HG03139 (cell line): ENCODE measurements at regions not wholly inside any gene's neighbourhood (a gene's known extent, or its start where the extent isn't known, plus 50 kb on each side); places are given as distances from the start of the nearest gene placed in this dataset.
"Not testable (repeated sequence)": the region's sequence is repeated elsewhere in the genome, so short reads cannot be mapped to it uniquely, and the experiment has no call there.

Experiments
- ATAC-seq: cut with Tn5 transposase; IDR thresholded peaks from one replicate; pipeline ENCODE4 v1.9.1; 2021; ENCODE audit not compliant: unreplicated experiment

DNA sequence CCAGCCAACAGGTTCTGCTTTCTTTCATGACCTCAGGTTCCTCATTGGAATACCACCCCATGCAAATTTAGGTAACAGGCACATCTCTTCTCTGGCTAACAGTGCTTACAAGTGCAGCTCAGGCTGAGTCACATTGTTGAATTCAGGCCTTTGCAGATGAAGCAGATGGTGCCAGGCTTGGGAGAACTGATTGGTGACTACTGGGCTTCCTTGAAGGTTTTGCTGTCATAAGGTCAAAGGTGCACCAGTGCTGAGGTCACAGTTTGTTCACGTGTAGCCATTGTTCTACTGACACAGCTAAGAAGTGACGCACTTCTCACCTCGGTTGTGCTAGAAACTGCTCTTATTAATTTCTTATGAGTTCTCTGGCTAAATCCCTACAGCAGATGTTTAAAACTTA lies 128.6 kb upstream of the BMPER start:
- no peak for ATAC-seq

GRCh38 chr7:33778195-33778594 lies 127.1 kb upstream of the BMPER start:
- no peak for ATAC-seq

DNA sequence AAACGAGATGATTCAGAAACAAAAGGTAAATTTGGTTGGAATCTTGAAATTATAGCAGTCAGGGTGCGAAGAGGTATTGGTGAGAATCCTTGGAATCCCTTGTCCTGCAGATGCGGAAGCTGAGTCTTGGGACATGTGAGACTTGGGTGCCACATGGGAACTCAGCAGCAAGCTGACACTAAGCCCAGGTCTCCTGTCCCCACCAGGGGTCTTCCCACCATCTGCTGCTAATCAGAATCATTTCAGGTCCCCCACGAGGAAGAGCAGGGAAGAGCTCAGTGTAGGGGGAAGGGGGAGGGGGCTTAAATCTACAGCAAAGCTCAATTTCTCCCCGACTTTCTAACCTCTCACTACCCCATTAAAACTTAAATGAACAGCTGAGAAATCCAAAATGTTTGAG lies 126.1 kb upstream of the BMPER start:
- ATAC-seq, result no peak

DNA sequence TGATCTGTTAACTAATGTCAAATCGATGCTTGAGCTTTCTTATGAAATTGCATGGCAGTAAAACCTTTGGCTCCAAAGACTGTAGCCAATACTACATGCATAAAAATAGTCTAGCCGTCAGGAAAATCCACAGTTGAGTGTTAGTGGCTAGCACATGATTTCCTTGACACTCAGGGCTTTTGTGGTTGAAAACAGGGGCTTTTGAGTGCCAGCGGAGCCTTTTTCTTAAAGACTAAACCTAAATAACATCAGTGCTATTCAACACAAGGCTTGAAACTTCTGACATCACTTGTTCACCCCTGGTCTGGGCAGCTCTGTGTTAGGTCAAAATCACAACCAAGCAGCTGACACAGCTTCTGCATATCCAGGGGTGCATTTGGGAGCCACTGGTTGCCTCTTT lies 124.2 kb upstream of the BMPER start:
- no peak for ATAC-seq

DNA sequence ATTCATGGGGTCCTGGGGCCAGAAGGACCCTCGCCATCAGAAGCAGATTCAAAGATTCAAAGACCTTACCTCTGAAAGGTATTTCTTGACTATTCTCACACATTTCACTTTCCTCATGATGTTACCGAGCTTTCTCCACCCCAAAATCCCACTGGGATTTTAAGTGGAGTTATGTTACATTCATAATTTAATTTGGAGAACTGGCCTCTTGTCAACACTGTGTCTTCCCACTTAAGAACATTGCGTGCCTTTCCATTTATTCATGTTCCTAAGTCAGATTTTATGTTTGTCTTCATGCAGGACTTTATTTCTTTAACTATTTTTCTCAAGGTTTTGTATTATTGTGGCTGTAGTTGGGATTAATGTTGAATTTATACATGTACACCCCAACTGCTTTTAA lies 123.5 kb upstream of the BMPER start:
- no peak for ATAC-seq

DNA sequence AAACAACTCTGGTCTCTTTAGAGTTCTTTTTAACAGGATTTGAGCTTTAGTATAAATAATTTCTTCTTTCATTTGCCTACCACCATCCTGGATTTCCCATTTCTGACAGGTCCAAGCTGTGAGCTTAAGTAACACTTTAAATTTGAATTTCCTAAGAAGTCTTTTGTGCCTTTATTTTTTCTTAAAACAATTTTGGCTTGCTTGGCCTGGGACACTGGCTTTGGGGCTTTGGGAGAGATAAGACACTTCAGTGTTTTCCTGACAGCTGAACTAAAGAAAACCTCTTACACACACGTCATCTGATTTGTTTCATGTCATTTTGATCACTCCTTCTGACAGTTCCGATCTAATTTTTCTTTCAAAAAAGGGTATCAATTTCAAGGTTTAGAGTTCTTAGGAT lies 121.3 kb upstream of the BMPER start:
- ATAC-seq, result no peak

- ATAC-seq, result no peak
These were observed 116.8 kb upstream of the BMPER start for GRCh38 chr7:33788531-33788930.

GRCh38 chr7:33789871-33790630 lies 115.3 kb upstream of the BMPER start:
- no peak for ATAC-seq

DNA sequence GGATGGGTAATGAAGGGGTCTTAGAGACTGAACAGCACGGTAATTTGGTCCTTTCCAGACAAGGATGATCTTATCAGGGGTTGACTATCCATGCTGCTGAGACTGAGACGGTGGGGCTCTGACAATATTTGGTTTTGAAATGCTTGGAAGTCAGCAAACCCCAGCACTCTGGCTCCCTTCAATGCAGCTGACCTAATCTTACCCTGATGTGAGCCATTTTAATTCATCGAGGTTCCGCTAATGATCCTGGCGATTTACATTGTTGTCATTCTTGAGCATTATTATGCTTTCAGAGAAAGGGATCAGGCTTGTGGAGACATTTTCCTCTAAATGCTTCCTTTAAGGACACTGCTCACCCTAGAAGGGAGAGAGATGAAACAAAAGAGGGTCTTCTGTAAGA lies 114.6 kb upstream of the BMPER start:
- ATAC-seq, result no peak

- no peak for ATAC-seq
These were observed 113.3 kb upstream of the BMPER start for GRCh38 chr7:33792041-33792440.

DNA sequence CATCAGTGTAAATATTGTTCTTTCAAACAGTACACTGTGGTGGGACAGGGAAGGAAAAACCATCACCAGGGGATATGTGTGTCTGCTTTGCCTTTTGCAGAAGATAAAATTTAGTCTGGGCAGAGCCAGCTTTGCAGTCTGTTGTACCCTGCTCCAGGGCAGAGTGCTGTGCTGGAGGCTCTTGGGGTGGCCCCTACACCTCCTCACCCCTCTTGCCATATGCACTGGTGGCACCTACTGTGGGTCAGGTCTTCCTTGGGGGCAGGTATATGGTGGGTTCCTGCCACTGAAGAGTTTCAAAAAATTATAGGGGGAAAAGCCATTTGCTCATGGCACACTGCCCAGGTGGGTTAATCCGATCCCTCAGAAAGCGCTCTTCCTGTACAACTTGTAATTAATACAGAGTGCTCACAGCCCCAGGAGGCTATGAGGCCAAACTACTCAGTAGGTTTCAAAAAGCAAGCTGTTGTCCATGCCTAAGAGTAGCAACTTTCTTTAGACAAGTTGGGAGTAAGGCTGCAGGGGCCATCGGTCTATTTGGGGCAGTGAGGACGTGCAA lies 112.7 kb upstream of the BMPER start:
- ATAC-seq, result no peak

DNA sequence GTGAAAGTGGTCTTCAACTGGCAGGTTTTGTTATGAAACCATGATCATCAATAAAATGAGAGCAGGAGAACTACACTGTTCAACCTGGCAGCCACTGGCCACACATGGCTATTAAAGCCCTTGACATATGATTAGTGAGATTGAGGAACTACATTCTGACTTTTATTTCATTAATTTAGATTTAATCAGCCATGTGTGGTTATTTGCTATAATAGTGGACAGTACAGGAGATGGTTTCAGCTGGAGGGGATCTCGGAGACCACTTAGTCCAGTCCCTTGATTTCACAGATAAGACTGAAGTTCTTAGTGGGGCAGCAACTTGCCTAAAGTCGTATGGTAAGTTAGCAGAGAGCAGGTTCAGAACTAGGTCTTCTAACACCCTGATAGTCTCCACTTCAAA lies 111.7 kb upstream of the BMPER start:
- no peak for ATAC-seq

DNA sequence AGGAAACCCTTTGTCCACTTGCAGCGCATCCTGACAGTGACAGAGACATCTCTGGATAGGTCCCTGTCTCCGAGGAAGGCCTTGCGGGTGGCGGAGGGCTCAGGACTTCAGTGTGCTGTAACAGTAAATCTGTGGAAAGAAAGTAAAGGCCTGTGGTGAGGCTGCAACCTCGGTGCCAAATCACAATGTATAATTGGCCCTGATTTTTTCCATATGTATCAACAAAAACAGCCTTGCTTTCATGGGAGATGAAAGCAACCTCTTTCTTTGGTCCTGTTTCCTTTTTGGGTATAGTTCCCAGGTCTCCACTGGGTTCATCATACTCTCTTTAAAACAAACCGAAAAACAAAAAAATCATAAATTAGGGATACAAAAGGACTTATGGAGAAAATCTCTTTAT lies 110.9 kb upstream of the BMPER start:
- ATAC-seq, result no peak

GRCh38 chr7:33794959-33795358 lies 110.4 kb upstream of the BMPER start:
- ATAC-seq, result no peak

DNA sequence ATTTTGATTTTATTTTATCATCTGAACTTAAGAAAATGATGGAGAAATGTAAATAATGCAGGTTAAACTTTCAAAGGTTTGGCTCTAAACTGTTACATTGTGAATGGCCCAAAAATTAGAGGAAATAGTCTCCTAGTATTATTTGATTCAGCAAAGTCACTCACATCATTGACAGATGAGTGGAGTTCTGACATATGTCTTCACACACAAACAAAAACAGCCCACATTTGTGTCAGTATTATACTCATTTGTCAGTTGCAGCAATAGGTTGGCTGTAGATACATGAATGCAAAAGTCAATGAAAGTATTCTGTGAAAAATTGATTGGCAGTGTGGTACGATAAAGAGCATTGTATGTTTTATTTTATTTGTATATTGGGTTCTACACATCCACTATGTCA lies 108.8 kb upstream of the BMPER start:
- no peak for ATAC-seq

- not testable (repeated sequence) for ATAC-seq
These were observed 107.8 kb upstream of the BMPER start for GRCh38 chr7:33797512-33797911.

DNA sequence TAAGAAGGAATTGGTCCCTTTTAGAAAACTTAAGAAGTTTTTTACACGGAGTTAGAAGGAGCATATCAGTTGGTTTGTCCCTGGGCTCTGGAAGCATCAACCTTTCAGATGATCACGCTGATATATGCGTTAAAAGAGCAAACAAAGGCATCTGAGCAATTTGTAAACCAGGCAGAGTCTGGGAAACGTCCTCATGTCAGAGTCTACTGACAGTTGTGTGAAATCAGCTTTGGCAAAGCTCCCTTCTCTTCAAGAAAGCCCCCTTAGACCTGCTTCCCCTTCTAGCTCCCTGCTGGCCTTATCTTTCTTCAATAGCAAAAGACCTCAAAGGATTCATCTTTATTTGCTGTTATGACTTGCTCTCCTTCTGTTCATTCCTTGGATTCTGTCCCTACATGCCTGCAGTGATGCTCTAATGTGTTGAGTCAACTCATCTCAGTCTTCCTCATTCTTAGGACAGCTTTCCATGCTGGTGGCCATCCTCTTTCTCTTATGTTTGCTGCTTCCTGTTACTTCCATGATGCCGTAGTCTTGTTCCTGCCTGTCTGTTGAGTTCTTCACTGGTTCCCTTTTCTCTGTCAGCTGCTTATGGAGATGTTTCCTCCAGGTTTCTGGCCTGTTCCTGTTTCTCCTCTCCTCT lies 106.5 kb upstream of the BMPER start:
- no peak for ATAC-seq

DNA sequence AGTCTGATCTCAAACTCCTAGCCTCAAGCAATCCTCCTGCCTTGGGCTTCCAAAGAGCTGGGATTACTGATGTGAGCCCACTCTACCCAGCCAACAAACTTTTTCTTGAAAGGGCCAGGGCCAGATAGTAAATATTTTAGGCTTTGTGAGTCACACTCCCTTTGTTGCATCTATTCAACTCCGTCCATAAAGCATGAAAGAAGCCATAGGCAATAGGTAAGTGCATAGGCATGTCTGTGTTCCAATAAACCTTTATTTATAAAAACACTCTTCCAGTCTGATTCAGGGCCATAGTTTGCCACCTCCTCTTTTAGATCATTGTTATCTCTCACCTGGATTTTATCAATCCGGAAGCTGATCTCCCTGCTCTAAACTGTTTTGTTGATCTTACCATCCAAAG lies 105.6 kb upstream of the BMPER start:
- ATAC-seq, result no peak

GRCh38 chr7:33802600-33802999 lies 102.7 kb upstream of the BMPER start:
- no peak for ATAC-seq

GRCh38 chr7:33804140-33804660 lies 101.1 kb upstream of the BMPER start:
- ATAC-seq, result no peak

- no peak for ATAC-seq
These were observed 99.6 kb upstream of the BMPER start for GRCh38 chr7:33805630-33806233.
